Loucy (cell line): ENCODE measurements at regions not wholly inside any gene's neighbourhood (a gene's known extent, or its start where the extent isn't known, plus 50 kb on each side); places are given as distances from the start of the nearest gene placed in this dataset.

Source experiments
- H2AFZ ChIP-seq: fragments of 200-600 bp; sonication (generic); 2 replicates; pipeline ENCODE4 v1.6.0; 2016; ENCODE audit warnings: antibody characterized with exemption, mild to moderate bottlenecking, low read length, moderate library complexity
- H3F3A ChIP-seq: fragments of 200-600 bp; 2 replicates; pipeline ENCODE4 v1.6.0; 2016; ENCODE audit warnings: antibody characterized with exemption, low read depth, mild to moderate bottlenecking
- H3K27me3 ChIP-seq: fragments of 200-600 bp; sonication (generic); 2 replicates; pipeline ENCODE4 v1.6.1; 2014; ENCODE audit warnings: low read length, mild to moderate bottlenecking; ENCODE audit not compliant: insufficient read depth, poor library complexity, severe bottlenecking
- H3K36me3 ChIP-seq: fragments of 200-600 bp; sonication (generic); 2 replicates; pipeline ENCODE4 v1.6.1; 2016; ENCODE audit warnings: low read length; ENCODE audit not compliant: insufficient read depth
- H3K4me1 ChIP-seq: fragments of 200-600 bp; sonication (generic); 2 replicates; pipeline ENCODE4 v1.5.1; 2014; ENCODE audit warnings: low read length, mild to moderate bottlenecking; ENCODE audit not compliant: insufficient read depth, poor library complexity, severe bottlenecking
- H3K4me2 ChIP-seq: fragments of 200-600 bp; sonication (generic); 2 replicates; pipeline ENCODE4 v1.6.0; 2014; ENCODE audit warnings: antibody characterized with exemption, low read length, low read depth, mild to moderate bottlenecking; ENCODE audit not compliant: poor library complexity, severe bottlenecking
- H3K4me3 ChIP-seq: fragments of 200-600 bp; sonication (generic); 2 replicates; pipeline ENCODE4 v1.5.1; 2014; ENCODE audit warnings: low read length, mild to moderate bottlenecking, mixed read lengths; ENCODE audit not compliant: poor library complexity, severe bottlenecking
- H3K79me2 ChIP-seq: fragments of 200-600 bp; sonication (generic); 2 replicates; pipeline ENCODE4 v1.6.1; 2014; ENCODE audit warnings: low read length; ENCODE audit not compliant: insufficient read depth
- H3K9ac ChIP-seq: fragments of 200-600 bp; sonication (generic); 2 replicates; pipeline ENCODE4 v1.6.0; 2014; ENCODE audit warnings: mild to moderate bottlenecking, low read depth, low read length, moderate library complexity; ENCODE audit not compliant: poor library complexity, severe bottlenecking
- H3K9me2 ChIP-seq: fragments of 200-600 bp; sonication (generic); replicated peaks from 2 replicates; pipeline ENCODE4 v1.6.1; 2016; ENCODE audit warnings: low read depth, low read length, mixed read lengths
- H3K9me3 ChIP-seq: fragments of 200-600 bp; sonication (generic); 2 replicates; pipeline ENCODE4 v1.6.1; 2014; ENCODE audit warnings: mild to moderate bottlenecking, antibody characterized with exemption, low read length, low read depth; ENCODE audit not compliant: insufficient read depth
- H4K20me1 ChIP-seq: fragments of 200-600 bp; sonication (generic); 2 replicates; pipeline ENCODE4 v1.6.0; 2014; ENCODE audit warnings: antibody characterized with exemption, low read length, mild to moderate bottlenecking; ENCODE audit not compliant: insufficient read depth, poor library complexity, severe bottlenecking
- CTCF ChIP-seq: fragments of 200-600 bp; sonication (generic); conservative IDR thresholded peaks from 2 replicates; pipeline ENCODE4 v1.5.1; 2014; ENCODE audit warnings: mild to moderate bottlenecking, antibody characterized with exemption, low read length
- EZH2phosphoT487 ChIP-seq: fragments of 200-600 bp; IDR thresholded peaks from 2 replicates; pipeline ENCODE4 v1.6.1; 2018; ENCODE audit warnings: antibody characterized with exemption, mild to moderate bottlenecking, moderate library complexity, borderline replicate concordance

- Histone ChIP-seq H3K79me2 (no peaks in the 10 kb centered on the region), H3K4me2 (no peak overlapping the region), H3K9me3 (peaks cover 4% of the 10 kb centered on the region; the same call in 1 of the 2 replicates), H4K20me1 (no peaks in the 10 kb centered on the region), H2AFZ (no peak overlapping the region), H3K9me2 (no peaks in the 10 kb centered on the region), H3K4me1 (no peaks in the 10 kb centered on the region), H3K9ac (no peak overlapping the region), H3K36me3 (no peaks in the 10 kb centered on the region), H3K4me3 (no peak overlapping the region), H3F3A (no peaks in the 10 kb centered on the region), H3K27me3 (no peaks in the 10 kb centered on the region)
- TF ChIP-seq EZH2phosphoT487 (no peak), CTCF (no peak)
Measured at GRCh38 chr18:78821396-78821795, 158.2 kb upstream of the SALL3 start.

- Histone ChIP-seq H4K20me1 (no peaks in the 10 kb centered on the region), H3K9ac (no peak overlapping the region), H3K79me2 (no peaks in the 10 kb centered on the region), H3K4me3 (no peak overlapping the region), H3K27me3 (no peaks in the 10 kb centered on the region), H2AFZ (no peak overlapping the region), H3K4me1 (no peaks in the 10 kb centered on the region), H3F3A (no peaks in the 10 kb centered on the region), H3K4me2 (no peak overlapping the region), H3K36me3 (no peaks in the 10 kb centered on the region), H3K9me2 (no peaks in the 10 kb centered on the region), H3K9me3 (peaks cover 4% of the 10 kb centered on the region; the same call in 1 of the 2 replicates)
- TF ChIP-seq CTCF (no peak), EZH2phosphoT487 (no peak)
Measured at GRCh38 chr18:78822171-78822948, 157.3 kb upstream of the SALL3 start.

DNA sequence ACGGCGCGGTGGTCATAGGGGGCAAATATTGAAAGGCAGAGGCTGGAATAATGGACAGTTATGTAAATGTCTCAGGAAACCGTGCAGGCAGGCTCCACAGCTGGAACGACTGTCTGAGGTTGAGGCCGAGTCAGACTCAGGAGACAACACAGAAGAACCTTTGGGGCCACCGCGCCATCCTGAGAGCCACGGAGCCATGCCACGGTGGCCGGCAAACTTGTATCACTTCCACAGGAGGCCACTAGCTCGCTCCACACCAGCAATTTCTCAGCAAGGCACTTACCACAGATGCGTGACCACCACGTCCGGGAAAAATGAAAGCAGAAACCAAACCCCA, 156.7 kb upstream of the SALL3 start:
- Histone ChIP-seq H3K4me1 (no peaks in the 10 kb centered on the region), H3K4me2 (no peak overlapping the region), H3F3A (no peaks in the 10 kb centered on the region), H3K36me3 (no peaks in the 10 kb centered on the region), H3K9ac (no peak overlapping the region), H3K9me3 (peaks cover 6% of the 10 kb centered on the region; the same call in 1 of the 2 replicates), H4K20me1 (no peaks in the 10 kb centered on the region), H3K27me3 (no peaks in the 10 kb centered on the region), H3K4me3 (no peak overlapping the region), H3K9me2 (no peaks in the 10 kb centered on the region), H2AFZ (no peak overlapping the region), H3K79me2 (no peaks in the 10 kb centered on the region)
- TF ChIP-seq EZH2phosphoT487 = no peak
- no peak for TF ChIP-seq CTCF
